Neural cell (in vitro differentiated cells): ENCODE measurements at regions not wholly inside any gene's neighbourhood (a gene's known extent, or its start where the extent isn't known, plus 50 kb on each side); places are given as distances from the start of the nearest gene placed in this dataset.

ENCODE experiments used
- H2AFZ ChIP-seq: fragments of 200-600, 300-800 bp; sonication (generic), shearing (Covaris generic); 2 replicates; pipeline ENCODE4 v1.6.0; 2014; ENCODE audit warnings: low read depth, mild to moderate bottlenecking, antibody characterized with exemption, low read length, moderate library complexity
- H3F3A ChIP-seq: fragments of 200-600 bp; shearing (Covaris generic); 2 replicates; pipeline ENCODE4 v1.6.1; 2016; ENCODE audit warnings: mild to moderate bottlenecking, moderate library complexity, mixed read lengths, antibody characterized with exemption, low read length; ENCODE audit not compliant: insufficient read depth, poor library complexity, severe bottlenecking
- H3K27ac ChIP-seq: fragments of 200-600, 300-800 bp; sonication (generic), shearing (Covaris generic); 2 replicates; pipeline ENCODE4 v1.5.1; 2014; ENCODE audit warnings: mild to moderate bottlenecking, low read length, moderate library complexity
- H3K27me3 ChIP-seq: fragments of 300-800, 200-600 bp; sonication (generic), shearing (Covaris generic); 2 replicates; pipeline ENCODE4 v1.6.0; 2014; ENCODE audit warnings: mild to moderate bottlenecking, low read depth, low read length, moderate library complexity; ENCODE audit not compliant: insufficient read depth
- H3K36me3 ChIP-seq: fragments of 300-800, 200-600 bp; sonication (generic), shearing (Covaris generic); 2 replicates; pipeline ENCODE4 v1.5.1; 2014; ENCODE audit warnings: mild to moderate bottlenecking, antibody characterized with exemption, low read length, moderate library complexity; ENCODE audit not compliant: insufficient read depth
- H3K4me2 ChIP-seq: fragments of 300-800, 200-600 bp; sonication (generic), shearing (Covaris generic); 2 replicates; pipeline ENCODE4 v1.6.0; 2014; ENCODE audit warnings: mild to moderate bottlenecking, low read length
- H3K4me3 ChIP-seq: fragments of 300-800, 200-600 bp; sonication (generic), shearing (Covaris generic); 2 replicates; pipeline ENCODE4 v1.5.1; 2014; ENCODE audit warnings: mild to moderate bottlenecking, low read length, moderate library complexity
- H3K79me2 ChIP-seq: fragments of 200-600 bp; shearing (Covaris generic); replicated peaks from 2 replicates; pipeline ENCODE4 v1.6.0; 2014; ENCODE audit warnings: mild to moderate bottlenecking, low read length, moderate library complexity; ENCODE audit not compliant: insufficient read depth
- H3K9ac ChIP-seq: fragments of 300-800, 200-600 bp; sonication (generic), shearing (Covaris generic); 2 replicates; pipeline ENCODE4 v1.6.1; 2016; ENCODE audit warnings: mild to moderate bottlenecking, low read length, mixed read lengths
- H3K9me2 ChIP-seq: fragments of 200-600 bp; shearing (Covaris generic); 2 replicates; pipeline ENCODE4 v1.6.1; 2016; ENCODE audit warnings: mild to moderate bottlenecking, low read length, mixed read lengths; ENCODE audit not compliant: insufficient read depth
- H3K9me3 ChIP-seq: fragments of 200-600, 300-800 bp; sonication (generic), shearing (Covaris generic); 2 replicates; pipeline ENCODE4 v1.6.1; 2016; ENCODE audit warnings: mild to moderate bottlenecking, mixed run types, low read length, moderate library complexity, mixed read lengths
- H4K20me1 ChIP-seq: fragments of 200-600 bp; shearing (Covaris generic); 2 replicates; pipeline ENCODE4 v1.6.1; 2016; ENCODE audit warnings: mild to moderate bottlenecking, mixed run types; ENCODE audit not compliant: insufficient read depth
- CTCF ChIP-seq: fragments of 450-650 bp; IDR thresholded peaks from 2 replicates; pipeline ENCODE4 v1.5.1; 2014; ENCODE audit warnings: antibody characterized with exemption, mild to moderate bottlenecking, moderate library complexity; ENCODE audit not compliant: poor library complexity, severe bottlenecking
- EP300 ChIP-seq: fragments of 450-650 bp; conservative IDR thresholded peaks from 2 replicates; pipeline ENCODE4 v1.6.1; 2014; ENCODE audit warnings: antibody characterized with exemption, mild to moderate bottlenecking, moderate library complexity; ENCODE audit not compliant: poor library complexity, severe bottlenecking
- EZH2 ChIP-seq: fragments of 200-600, 300-800 bp; shearing (Covaris generic), sonication (generic); IDR thresholded peaks from 2 replicates; pipeline ENCODE4 v1.6.1; 2014; ENCODE audit warnings: antibody characterized with exemption, low read length, borderline replicate concordance, mild to moderate bottlenecking; ENCODE audit not compliant: insufficient read depth, poor library complexity, severe bottlenecking
- MXI1 ChIP-seq: fragments of 450-650 bp; conservative IDR thresholded peaks from 2 replicates; pipeline ENCODE4 v1.6.1; 2014; ENCODE audit warnings: antibody characterized with exemption, mild to moderate bottlenecking; ENCODE audit not compliant: poor library complexity, severe bottlenecking
- POLR2AphosphoS5 ChIP-seq: IDR thresholded peaks from 2 replicates; pipeline ENCODE4 v1.6.1; 2012
- RAD21 ChIP-seq: fragments of 450-650 bp; conservative IDR thresholded peaks from 2 replicates; pipeline ENCODE4 v1.6.1; 2014; ENCODE audit warnings: antibody characterized with exemption, mild to moderate bottlenecking, moderate library complexity
- REST ChIP-seq: IDR thresholded peaks from 2 replicates; pipeline ENCODE4 v1.6.1; 2012; ENCODE audit warnings: borderline replicate concordance
- SMC3 ChIP-seq: fragments of 450-650 bp; conservative IDR thresholded peaks from 2 replicates; pipeline ENCODE4 v1.6.1; 2014; ENCODE audit warnings: antibody characterized with exemption, mild to moderate bottlenecking, moderate library complexity; ENCODE audit not compliant: poor library complexity
- TAF1 ChIP-seq: IDR thresholded peaks from 2 replicates; pipeline ENCODE4 v1.6.1; 2012; ENCODE audit warnings: low read depth

GRCh38 chr5:155935723-155936122, 391.2 kb upstream of the SGCD start:
- Histone ChIP-seq H3K36me3 (no peaks in the 10 kb centered on the region), H3K9me2 (no peaks in the 10 kb centered on the region)

More at GRCh38 chr5:155935723-155936122, 391.2 kb upstream of the SGCD start:
- no peak overlapping the region for H3K27ac ChIP-seq
- H4K20me1 ChIP-seq: no peaks in the 10 kb centered on the region
- no peaks in the 10 kb centered on the region for H3K79me2 ChIP-seq
- no peaks in the 10 kb centered on the region for H3K27me3 ChIP-seq
- no peaks in the 10 kb centered on the region for H3K9me3 ChIP-seq
- no peak overlapping the region for H3K4me3 ChIP-seq
- H3F3A ChIP-seq: no peaks in the 10 kb centered on the region
- H3K9ac ChIP-seq: no peak overlapping the region
- H2AFZ ChIP-seq: no peak overlapping the region
- H3K4me2 ChIP-seq: no peak overlapping the region
- TF ChIP-seq EP300 (no peak), REST (no peak), SMC3 (no peak), RAD21 (no peak), POLR2AphosphoS5 (no peak), TAF1 (no peak), MXI1 (no peak), EZH2 (no peak), CTCF (no peak)
